ENCODE measurements at regions not wholly inside any gene's neighbourhood (a gene's known extent, or its start where the extent isn't known, plus 50 kb on each side); places are given as distances from the start of the nearest gene placed in this dataset.

DNA sequence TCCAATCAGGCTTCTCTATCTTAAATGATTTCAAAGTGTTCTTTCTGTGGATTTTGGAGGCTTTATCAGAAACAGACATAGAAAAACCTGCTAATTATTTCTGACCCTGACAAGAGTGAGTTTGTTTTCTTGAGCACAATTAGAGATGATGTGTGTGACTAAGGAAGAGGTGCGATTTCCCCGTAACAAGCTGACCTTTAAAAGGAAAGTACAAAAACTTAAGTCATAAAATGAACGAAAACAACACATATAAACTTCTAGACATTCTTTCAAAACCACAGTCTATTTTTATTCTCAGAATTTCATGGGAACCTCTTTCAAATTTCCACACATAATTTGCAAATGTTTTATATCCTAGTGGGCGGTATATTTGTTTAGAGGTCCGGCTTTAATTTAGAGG, 604.8 kb downstream of the CPS1 start:
- Histone ChIP-seq H3K4me3 (ENCODE audit: low read depth in 1 of 3, low read length in 3 of 3) (no peak overlapping the region), H3K36me3 (ENCODE audit: control insufficient read depth in 4 of 4, insufficient read depth in 3 of 4, low read depth in 1 of 4, low read length in 3 of 4) (no peaks in the 10 kb centered on the region), H3K27me3 (ENCODE audit: control insufficient read depth in 4 of 4, insufficient read depth in 4 of 4, low read length in 3 of 4) (no peaks in the 10 kb centered on the region), H3K27ac (ENCODE audit: low read depth in 1 of 2, low read length in 2 of 2) (no peak overlapping the region), H3K9me3 (ENCODE audit: control insufficient read depth in 4 of 4, low read length in 3 of 4) (no peaks in the 10 kb centered on the region), H3K9ac (ENCODE audit: low read depth in 1 of 2, low read length in 2 of 2) (no peak overlapping the region), H3K4me1 (ENCODE audit: control insufficient read depth in 4 of 4, insufficient read depth in 4 of 4, low read length in 3 of 4) (no peaks in the 10 kb centered on the region)
- no peak for DNase-seq (ENCODE audit: low spot score)
- TF ChIP-seq, protein P1, sequence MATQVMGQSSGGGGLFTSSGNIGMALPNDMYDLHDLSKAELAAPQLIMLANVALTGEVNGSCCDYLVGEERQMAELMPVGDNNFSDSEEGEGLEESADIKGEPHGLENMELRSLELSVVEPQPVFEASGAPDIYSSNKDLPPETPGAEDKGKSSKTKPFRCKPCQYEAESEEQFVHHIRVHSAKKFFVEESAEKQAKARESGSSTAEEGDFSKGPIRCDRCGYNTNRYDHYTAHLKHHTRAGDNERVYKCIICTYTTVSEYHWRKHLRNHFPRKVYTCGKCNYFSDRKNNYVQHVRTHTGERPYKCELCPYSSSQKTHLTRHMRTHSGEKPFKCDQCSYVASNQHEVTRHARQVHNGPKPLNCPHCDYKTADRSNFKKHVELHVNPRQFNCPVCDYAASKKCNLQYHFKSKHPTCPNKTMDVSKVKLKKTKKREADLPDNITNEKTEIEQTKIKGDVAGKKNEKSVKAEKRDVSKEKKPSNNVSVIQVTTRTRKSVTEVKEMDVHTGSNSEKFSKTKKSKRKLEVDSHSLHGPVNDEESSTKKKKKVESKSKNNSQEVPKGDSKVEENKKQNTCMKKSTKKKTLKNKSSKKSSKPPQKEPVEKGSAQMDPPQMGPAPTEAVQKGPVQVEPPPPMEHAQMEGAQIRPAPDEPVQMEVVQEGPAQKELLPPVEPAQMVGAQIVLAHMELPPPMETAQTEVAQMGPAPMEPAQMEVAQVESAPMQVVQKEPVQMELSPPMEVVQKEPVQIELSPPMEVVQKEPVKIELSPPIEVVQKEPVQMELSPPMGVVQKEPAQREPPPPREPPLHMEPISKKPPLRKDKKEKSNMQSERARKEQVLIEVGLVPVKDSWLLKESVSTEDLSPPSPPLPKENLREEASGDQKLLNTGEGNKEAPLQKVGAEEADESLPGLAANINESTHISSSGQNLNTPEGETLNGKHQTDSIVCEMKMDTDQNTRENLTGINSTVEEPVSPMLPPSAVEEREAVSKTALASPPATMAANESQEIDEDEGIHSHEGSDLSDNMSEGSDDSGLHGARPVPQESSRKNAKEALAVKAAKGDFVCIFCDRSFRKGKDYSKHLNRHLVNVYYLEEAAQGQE (IDR thresholded peaks at IDR 0.05): no peak
- TF ChIP-seq FOXA2 (IDR thresholded peaks at IDR 0.05) (no peak), HNF4A (conservative IDR thresholded peaks at IDR 0.05) (no peak), YY1 (IDR thresholded peaks at IDR 0.05) (no peak), FOXA1 (IDR thresholded peaks at IDR 0.05) (no peak), RAD21 (IDR thresholded peaks at IDR 0.05) (no peak), JUND (IDR thresholded peaks at IDR 0.05) (no peak)
- TF ChIP-seq, protein P2, sequence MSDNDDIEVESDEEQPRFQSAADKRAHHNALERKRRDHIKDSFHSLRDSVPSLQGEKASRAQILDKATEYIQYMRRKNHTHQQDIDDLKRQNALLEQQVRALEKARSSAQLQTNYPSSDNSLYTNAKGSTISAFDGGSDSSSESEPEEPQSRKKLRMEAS (IDR thresholded peaks at IDR 0.05): no peak
- TF ChIP-seq, protein P3, sequence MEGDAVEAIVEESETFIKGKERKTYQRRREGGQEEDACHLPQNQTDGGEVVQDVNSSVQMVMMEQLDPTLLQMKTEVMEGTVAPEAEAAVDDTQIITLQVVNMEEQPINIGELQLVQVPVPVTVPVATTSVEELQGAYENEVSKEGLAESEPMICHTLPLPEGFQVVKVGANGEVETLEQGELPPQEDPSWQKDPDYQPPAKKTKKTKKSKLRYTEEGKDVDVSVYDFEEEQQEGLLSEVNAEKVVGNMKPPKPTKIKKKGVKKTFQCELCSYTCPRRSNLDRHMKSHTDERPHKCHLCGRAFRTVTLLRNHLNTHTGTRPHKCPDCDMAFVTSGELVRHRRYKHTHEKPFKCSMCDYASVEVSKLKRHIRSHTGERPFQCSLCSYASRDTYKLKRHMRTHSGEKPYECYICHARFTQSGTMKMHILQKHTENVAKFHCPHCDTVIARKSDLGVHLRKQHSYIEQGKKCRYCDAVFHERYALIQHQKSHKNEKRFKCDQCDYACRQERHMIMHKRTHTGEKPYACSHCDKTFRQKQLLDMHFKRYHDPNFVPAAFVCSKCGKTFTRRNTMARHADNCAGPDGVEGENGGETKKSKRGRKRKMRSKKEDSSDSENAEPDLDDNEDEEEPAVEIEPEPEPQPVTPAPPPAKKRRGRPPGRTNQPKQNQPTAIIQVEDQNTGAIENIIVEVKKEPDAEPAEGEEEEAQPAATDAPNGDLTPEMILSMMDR (IDR thresholded peaks at IDR 0.05; ENCODE audit: low read depth, low read length, missing input control): no peak
- whole genome bisulfite sequencing: 75% methylated on average over 5 of the region's 5 CpGs

DNA sequence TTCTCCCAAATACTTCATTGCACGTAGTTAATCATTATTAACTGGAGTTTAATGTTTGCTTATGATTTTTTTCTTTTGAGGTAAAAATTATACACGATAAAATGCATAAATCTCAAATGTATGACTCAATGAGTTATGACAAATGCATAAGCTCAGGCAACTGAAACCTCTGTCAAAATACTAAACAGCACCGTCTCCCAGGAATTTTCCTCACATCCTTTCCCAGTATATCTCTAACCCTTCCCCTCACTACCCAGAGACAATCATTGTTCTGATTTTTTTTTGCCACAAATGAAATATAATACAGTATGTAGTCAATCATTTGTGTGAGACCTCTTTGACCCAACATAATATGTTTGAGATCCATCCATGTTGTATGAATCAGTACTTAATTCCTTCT, 606.5 kb downstream of the CPS1 start:
- Histone ChIP-seq H3K36me3 (ENCODE audit: control insufficient read depth in 4 of 4, insufficient read depth in 3 of 4, low read depth in 1 of 4, low read length in 3 of 4) (no peaks in the 10 kb centered on the region), H3K4me3 (ENCODE audit: low read depth in 1 of 3, low read length in 3 of 3) (no peak overlapping the region), H3K9ac (ENCODE audit: low read depth in 1 of 2, low read length in 2 of 2) (no peak overlapping the region), H3K27ac (ENCODE audit: low read depth in 1 of 2, low read length in 2 of 2) (no peak overlapping the region), H3K4me1 (ENCODE audit: control insufficient read depth in 4 of 4, insufficient read depth in 4 of 4, low read length in 3 of 4) (no peaks in the 10 kb centered on the region), H3K9me3 (ENCODE audit: control insufficient read depth in 4 of 4, low read length in 3 of 4) (no peaks in the 10 kb centered on the region), H3K27me3 (ENCODE audit: control insufficient read depth in 4 of 4, insufficient read depth in 4 of 4, low read length in 3 of 4) (no peaks in the 10 kb centered on the region)
- no peak for TF ChIP-seq YY1 (IDR thresholded peaks at IDR 0.05)
- TF ChIP-seq, protein P2 (IDR thresholded peaks at IDR 0.05): no peak
- TF ChIP-seq TAF1 (conservative IDR thresholded peaks at IDR 0.05): no peak
- no peak for TF ChIP-seq RXRA (IDR thresholded peaks at IDR 0.05)
- DNase-seq (ENCODE audit: low spot score): no peak
- WGBS: 74% methylated on average over 3 of the region's 3 CpGs

DNA sequence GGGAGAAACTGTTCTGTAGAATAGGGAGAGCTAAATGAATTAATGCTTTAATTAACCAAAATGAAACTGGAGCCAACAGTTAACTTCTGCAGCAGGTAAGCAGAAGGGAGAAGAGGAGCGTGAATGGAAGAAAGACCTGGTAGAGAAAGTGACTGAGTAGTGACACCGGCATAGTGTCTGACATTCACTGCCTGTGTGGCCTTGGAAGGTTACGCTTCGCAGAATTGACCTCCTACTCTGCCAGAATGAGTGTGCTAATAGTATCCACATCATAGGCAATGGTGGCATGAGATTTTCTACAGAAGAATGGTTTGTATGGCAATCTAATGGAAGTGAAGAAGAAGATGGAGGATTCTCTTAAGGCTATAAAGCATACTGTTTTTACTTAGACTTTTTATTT, 614.4 kb downstream of the CPS1 start:
- H3K27me3 ChIP-seq (ENCODE audit: control insufficient read depth in 4 of 4, insufficient read depth in 4 of 4, low read length in 3 of 4): no peaks in the 10 kb centered on the region
- H3K27ac ChIP-seq (ENCODE audit: low read depth in 1 of 2, low read length in 2 of 2): no peak overlapping the region
- H3K9me3 ChIP-seq (ENCODE audit: control insufficient read depth in 4 of 4, low read length in 3 of 4): no peaks in the 10 kb centered on the region
- no peaks in the 10 kb centered on the region for H3K4me1 ChIP-seq (ENCODE audit: control insufficient read depth in 4 of 4, insufficient read depth in 4 of 4, low read length in 3 of 4)
- no peak for DNase-seq (ENCODE audit: low spot score)
- H3K36me3 ChIP-seq (ENCODE audit: control insufficient read depth in 4 of 4, insufficient read depth in 3 of 4, low read depth in 1 of 4, low read length in 3 of 4): no peaks in the 10 kb centered on the region
- no peak overlapping the region for H3K9ac ChIP-seq (ENCODE audit: low read depth in 1 of 2, low read length in 2 of 2)
- TF ChIP-seq RXRA (IDR thresholded peaks at IDR 0.05) (no peak), RAD21 (IDR thresholded peaks at IDR 0.05) (no peak), FOXA1 (IDR thresholded peaks at IDR 0.05) (no peak), FOXA2 (IDR thresholded peaks at IDR 0.05) (no peak), JUND (IDR thresholded peaks at IDR 0.05) (no peak)
- TF ChIP-seq, protein P2 (IDR thresholded peaks at IDR 0.05): no peak
- TF ChIP-seq, protein P4, sequence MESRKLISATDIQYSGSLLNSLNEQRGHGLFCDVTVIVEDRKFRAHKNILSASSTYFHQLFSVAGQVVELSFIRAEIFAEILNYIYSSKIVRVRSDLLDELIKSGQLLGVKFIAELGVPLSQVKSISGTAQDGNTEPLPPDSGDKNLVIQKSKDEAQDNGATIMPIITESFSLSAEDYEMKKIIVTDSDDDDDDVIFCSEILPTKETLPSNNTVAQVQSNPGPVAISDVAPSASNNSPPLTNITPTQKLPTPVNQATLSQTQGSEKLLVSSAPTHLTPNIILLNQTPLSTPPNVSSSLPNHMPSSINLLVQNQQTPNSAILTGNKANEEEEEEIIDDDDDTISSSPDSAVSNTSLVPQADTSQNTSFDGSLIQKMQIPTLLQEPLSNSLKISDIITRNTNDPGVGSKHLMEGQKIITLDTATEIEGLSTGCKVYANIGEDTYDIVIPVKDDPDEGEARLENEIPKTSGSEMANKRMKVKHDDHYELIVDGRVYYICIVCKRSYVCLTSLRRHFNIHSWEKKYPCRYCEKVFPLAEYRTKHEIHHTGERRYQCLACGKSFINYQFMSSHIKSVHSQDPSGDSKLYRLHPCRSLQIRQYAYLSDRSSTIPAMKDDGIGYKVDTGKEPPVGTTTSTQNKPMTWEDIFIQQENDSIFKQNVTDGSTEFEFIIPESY (IDR thresholded peaks at IDR 0.05): no peak
- TF ChIP-seq, protein P3 (IDR thresholded peaks at IDR 0.05; ENCODE audit: low read depth, low read length, missing input control): no peak
- TF ChIP-seq, protein P5, sequence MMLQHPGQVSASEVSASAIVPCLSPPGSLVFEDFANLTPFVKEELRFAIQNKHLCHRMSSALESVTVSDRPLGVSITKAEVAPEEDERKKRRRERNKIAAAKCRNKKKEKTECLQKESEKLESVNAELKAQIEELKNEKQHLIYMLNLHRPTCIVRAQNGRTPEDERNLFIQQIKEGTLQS (IDR thresholded peaks at IDR 0.05): no peak
- H3K4me3 ChIP-seq (ENCODE audit: low read depth in 1 of 3, low read length in 3 of 3): no peak overlapping the region
- 93% methylated on average over 4 of the region's 4 CpGs for WGBS

Data from liver (tissue), 8 donors.